ENCODE measurements at regions not wholly inside any gene's neighbourhood (a gene's known extent, or its start where the extent isn't known, plus 50 kb on each side); places are given as distances from the start of the nearest gene placed in this dataset.
"Not testable (repeated sequence)": the region's sequence is repeated elsewhere in the genome, so short reads cannot be mapped to it uniquely, and the experiment has no call there.

DNA sequence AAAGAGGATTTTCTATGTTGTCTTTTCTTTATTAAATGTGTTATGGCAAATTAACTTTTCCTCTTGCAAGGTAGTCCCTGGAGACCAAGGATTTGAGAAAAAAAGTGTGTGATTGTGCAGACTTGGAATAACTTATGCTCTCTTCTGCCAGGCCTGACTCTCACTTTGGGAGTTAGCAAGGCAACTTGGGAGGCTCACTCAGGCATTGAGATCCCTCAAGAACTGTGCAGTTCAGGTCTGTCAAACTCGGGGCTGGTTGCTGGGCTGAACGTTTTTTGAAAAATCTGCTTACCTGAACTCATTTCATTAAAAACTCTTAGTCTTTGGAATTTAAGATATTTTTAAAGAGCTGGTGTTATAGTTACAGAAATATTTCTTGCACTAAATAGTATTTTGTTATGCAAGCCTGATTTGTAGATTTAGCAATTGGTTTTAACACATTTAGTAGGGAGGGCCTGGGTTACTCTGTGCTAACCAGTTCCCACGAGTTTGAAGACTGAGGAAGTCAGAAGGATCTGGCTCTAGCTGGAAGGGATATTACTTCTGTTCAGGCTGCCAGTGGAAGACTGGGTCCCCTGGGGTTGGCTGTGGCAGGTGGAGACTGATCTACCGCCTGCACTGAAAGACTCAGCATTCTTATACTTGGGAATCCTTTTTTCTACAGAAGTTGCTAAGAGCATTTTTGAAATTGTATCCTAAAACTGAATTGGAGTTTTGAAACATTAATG lies 150.4 kb upstream of the PCSK5 start:
- no peak for DNase-seq (ENCODE audit: low read depth in 2 of 3, low spot score in 1 of 3)

DNA sequence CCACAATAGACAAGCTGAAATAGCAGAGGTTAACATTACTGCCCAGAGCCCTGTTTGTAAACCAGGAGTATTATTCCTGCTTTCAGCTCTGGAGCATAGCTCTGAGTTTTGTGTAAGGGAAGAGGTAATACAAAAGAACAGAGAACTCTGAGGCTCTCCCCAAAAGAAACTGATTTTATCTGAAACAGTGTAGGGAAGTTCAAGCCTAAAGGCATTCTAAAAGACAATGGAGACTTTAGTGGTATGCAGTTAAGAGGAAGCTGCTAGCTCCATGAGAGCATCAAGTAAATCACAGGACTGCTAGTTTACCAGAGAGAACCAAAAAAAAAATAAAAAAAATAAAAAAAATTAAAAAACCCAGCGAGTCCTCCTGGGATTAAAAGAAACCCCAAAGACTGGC lies 146.6 kb upstream of the PCSK5 start:
- DNase-seq (ENCODE audit: low read depth in 2 of 3, low spot score in 1 of 3) = no peak

- DNase-seq (ENCODE audit: low read depth in 2 of 3, low spot score in 1 of 3) = no peak
These were observed 136.4 kb upstream of the PCSK5 start for GRCh38 chr9:75754080-75754479.

- no peak for DNase-seq (ENCODE audit: low read depth in 2 of 3, low spot score in 1 of 3)
These were observed 115.3 kb upstream of the PCSK5 start for GRCh38 chr9:75775166-75775565.

DNA sequence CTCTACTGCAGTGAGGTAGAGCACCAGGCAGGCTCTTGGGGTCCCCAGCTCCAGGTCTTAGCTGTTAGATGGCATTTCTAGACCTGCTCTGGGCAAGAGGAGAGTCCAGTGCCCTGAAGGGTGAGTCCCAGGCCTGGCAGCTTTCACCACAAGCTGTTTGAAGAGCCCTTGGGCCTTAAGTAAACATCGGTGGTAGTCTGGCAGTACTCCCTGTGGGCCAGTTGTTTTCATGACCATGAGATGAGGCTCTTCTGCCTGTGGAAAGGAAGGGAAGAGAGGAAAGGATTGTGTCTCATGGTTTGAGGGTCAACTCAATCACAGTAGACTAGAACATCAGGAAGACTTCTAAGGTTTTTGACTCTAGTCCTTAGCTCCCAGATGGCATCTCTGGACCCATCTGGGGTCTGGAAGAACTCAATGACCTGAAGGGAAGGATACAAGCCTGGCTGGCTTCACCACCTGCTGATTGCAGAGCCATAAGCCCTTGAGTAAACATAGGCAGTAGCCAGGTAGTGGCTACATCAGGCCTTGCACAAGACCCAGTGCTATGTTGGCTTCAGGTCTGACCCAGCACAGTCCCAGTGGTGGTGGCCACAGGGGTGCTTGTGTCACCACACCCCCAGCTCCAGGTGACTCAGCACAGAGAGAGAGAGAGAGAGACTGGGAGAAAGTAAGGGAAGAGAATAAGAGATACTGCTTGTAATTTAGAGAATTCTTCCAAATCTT lies 114.3 kb upstream of the PCSK5 start:
- DNase-seq (ENCODE audit: low read depth in 2 of 3, low spot score in 1 of 3) = no peak

- no peak for DNase-seq (ENCODE audit: low read depth in 2 of 3, low spot score in 1 of 3)
These were observed 110.3 kb upstream of the PCSK5 start for GRCh38 chr9:75780185-75780584.

DNA sequence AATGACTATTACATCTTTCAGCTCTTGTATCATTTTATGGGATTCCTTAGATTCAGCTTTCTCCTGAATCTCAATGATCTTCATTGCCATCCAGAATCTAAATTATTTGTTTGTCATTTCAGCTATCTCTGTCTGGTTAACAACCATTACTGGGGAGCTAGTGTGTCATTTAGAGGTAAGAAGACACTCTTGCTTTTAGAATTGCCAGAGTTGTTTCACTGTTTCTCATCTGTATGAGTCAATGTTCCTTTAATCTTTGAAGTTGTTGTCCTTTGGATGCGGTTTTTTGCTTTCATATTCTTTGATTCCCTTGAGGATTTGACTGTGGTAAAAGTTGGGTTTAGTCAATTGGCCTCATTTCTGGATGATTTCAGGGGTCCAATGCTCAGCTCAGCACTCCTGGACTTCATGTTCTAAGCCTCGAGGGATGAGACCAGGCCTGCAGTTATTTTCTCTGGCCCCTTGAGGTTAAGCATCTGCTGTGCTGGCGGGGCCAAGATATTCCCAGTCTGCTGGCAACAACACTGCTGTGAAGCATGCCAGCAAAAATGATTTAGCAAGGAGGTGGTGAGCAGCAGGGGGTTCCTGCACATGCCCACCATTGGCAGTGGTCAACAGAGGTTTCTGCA lies 102.4 kb upstream of the PCSK5 start:
- no peak for DNase-seq (ENCODE audit: low read depth in 2 of 3, low spot score in 1 of 3)

- DNase-seq (ENCODE audit: low read depth in 2 of 3, low spot score in 1 of 3) = no peak
These were observed 93.3 kb upstream of the PCSK5 start for GRCh38 chr9:75797085-75797580.

- no peak for DNase-seq (ENCODE audit: low read depth in 2 of 3, low spot score in 1 of 3)
These were observed 92.0 kb upstream of the PCSK5 start for GRCh38 chr9:75798505-75798904.

DNA sequence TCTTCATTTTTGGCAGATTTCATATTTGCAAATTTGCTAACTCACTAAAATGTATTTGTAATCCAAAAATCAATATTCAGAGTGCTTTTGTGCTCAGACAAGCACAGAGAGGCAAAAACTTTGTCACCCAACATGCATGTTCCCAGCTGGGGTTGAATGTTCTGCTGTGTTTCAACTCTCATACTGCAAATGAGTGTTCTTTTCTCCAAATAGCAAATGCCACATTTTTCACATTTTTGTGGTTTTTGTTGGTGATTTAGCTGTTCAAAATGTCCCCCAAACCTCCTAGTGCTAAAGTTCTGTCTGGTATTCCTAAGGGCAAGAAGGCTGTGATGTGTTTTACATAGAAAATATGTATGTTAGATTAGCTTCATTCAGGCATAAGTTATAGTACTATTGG lies 87.3 kb upstream of the PCSK5 start:
- DNase-seq (ENCODE audit: low read depth in 2 of 3, low spot score in 1 of 3) = no peak

DNA sequence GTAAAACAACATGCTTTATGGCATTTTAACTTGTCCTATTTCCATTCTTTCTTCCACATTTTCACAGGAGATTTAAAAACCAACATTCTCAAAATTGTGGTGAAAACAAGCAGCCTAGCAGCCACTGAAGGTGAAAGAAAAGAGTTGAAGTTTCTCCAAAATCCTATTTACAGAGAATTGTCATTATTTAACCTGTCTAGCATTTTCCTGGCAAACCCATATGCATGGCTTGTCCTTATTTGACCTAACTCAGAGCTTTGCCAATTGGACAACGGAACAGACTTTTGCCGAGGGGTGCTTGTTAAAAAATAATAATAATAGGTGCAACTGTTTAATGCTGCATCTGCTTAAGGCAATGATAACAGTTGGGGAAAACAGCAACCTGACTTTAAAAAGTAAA lies 80.4 kb upstream of the PCSK5 start:
- no peak for DNase-seq (ENCODE audit: low read depth in 2 of 3, low spot score in 1 of 3)

DNA sequence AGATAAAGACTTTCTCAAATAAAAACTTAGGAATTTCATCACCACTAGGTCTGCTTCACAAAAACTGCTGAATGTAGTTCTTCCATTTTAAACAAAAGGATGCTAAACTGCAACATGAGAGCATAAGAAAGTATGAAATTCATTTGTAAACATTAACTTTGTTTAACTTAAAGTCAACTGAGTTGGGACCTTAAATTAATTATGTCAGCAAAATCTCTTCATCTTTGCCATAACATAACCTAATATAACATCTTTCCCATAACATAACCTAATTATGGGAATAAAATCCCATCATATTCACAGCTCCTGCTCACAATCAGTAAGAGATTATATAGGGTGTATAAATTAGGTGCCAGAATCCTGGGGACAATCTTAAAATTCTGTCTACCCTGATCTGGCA lies 78.8 kb upstream of the PCSK5 start:
- no peak for DNase-seq (ENCODE audit: low read depth in 2 of 3, low spot score in 1 of 3)

- DNase-seq (ENCODE audit: low read depth in 2 of 3, low spot score in 1 of 3) = no peak
These were observed 78.3 kb upstream of the PCSK5 start for GRCh38 chr9:75812141-75812540.

GRCh38 chr9:75814667-75815066 lies 75.8 kb upstream of the PCSK5 start:
- no peak for DNase-seq (ENCODE audit: low read depth in 2 of 3, low spot score in 1 of 3)

DNA sequence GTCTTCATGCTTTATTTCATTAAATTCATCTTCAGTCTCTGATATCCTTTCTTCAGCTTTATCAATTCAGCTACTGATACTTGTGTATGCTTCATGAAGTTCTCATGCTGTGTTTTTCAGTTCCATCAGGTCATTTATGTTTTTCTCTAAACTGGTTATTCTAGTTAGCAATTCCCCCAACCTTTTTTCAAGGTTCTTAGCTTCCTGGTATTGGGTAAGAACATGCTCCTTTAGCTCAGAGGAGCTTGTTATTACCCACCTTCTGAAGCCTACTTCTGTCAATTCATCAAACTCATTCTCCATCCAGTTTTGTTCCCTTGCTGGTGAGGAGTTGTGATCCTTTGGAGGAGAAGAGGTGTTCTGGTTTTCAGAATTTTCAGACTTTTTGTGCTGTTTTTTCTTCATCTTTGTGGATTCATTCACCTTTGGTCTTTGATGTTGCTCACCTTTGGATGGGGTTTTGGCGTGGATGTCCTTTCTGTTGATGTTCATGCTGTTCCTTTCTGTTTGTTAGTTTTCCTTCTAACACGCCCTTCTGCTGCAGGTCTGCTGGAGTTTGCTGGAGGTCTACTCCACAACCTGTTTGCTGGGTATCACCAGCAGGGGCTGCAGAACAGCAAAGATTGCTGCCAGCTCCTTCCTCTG lies 69.9 kb upstream of the PCSK5 start:
- DNase-seq (ENCODE audit: low read depth in 2 of 3, low spot score in 1 of 3) = not testable (repeated sequence)

GRCh38 chr9:75823151-75823550 lies 67.3 kb upstream of the PCSK5 start:
- no peak for DNase-seq (ENCODE audit: low read depth in 2 of 3, low spot score in 1 of 3)

DNA sequence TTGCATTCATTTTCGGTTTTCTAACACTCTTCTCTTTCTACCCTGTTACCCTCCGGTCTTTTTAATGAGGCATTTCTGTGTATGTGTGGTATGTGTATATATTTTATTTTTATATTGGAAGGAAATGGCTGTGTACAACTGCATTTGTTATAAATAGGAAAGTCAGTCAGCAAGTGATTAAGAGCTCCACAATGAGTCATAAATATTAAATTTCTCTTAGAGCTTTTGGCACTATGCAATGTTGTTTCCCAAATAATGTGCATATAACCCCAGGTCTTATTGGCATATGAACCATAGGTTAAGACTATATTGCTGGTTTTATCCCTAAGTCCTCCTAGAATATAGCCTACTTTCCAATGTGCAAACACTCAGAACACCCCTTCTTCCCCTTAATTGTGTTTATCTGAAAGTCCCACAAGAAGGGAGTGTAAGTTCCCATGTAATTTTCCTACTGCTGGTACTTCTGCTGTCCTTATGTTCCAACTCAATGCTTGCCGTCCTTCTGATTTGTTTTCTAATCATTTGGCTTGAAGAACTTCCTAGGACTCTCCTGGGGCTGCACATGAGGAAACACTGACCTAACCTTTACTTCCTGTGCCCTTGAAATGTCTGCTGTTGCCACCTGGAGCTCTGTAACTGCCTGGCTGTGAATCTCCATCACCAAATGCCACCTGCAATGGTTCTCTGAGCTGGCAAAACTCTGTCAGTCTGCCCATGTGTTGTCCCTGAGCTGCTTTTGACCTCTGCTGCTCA lies 65.5 kb upstream of the PCSK5 start:
- no peak for DNase-seq (ENCODE audit: low read depth in 2 of 3, low spot score in 1 of 3)

DNA sequence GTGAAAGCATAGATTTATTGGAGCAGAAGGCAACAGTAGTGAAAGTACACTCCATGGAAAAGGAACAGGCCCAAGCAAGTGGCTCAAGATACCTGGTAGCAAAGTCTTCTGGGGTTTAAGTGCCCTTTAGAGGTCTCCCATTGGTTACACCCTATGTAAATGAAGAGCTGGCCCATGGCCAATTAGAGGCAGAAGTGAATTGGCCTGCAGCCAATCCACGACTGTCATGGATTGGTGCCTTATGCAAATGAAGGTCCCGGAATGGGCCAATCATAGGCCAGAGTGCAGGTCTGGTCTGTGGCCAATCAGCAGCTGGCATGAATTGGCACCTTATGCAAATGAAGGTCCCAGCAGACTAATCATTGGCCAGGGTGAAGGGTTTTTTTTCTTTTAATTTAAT lies 64.2 kb upstream of the PCSK5 start:
- DNase-seq (ENCODE audit: low read depth in 2 of 3, low spot score in 1 of 3) = no peak

DNA sequence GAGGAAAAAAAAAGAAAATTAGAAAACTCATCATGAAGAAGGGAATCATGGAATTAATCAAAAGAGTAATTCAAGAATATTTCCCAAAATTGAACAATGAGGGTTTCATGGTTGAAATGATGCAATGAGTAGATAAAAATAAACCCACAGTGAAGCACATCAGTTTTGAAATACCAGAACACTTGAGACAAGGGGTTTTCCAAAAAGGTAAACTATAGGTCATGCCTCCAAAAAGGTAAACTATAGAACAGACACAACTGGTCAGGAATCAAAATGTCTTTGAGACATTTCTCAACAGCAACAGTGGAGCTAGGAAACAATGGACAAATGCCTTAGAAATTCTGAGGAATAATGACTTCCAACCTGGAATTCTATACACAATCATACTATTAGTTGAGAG lies 60.2 kb upstream of the PCSK5 start:
- no peak for DNase-seq (ENCODE audit: low read depth in 2 of 3, low spot score in 1 of 3)

GRCh38 chr9:75833778-75834177 lies 56.7 kb upstream of the PCSK5 start:
- DNase-seq (ENCODE audit: low read depth in 2 of 3, low spot score in 1 of 3) = no peak

DNA sequence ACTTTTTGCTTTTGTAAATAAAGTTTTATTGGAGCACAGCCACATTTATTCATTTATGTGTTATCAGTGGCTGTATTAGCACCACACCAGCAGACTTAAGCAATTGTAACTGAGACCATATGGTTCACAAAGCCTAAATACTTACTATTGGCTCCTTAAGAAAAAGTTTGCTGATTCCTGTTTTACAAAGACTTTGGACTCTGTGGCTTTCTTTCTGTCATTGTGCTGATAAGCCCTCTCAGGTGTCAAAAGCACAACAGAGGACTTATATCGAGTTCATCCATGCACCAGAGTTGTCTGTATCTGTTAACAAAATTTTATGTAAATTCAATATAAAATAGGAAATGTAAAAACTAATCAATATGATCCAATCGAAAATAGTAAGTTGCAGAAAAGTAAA lies 55.6 kb upstream of the PCSK5 start:
- no peak for DNase-seq (ENCODE audit: low read depth in 2 of 3, low spot score in 1 of 3)

Measured in stimulated activated CD4-positive, alpha-beta T cell treated with anti-CD3 and anti-CD28 coated beads, Interleukin-12 subunit alpha, Interleukin-12 subunit beta, amount 100 ng/mL, for 48 hours (primary cell).